NCI-H1105 treated with DMSO at 0.1 percent for 48 hours (cell line): ENCODE measurements at regions not wholly inside any gene's neighbourhood (a gene's known extent, or its start where the extent isn't known, plus 50 kb on each side); places are given as distances from the start of the nearest gene placed in this dataset.
"Not testable (repeated sequence)": the region's sequence is repeated elsewhere in the genome, so short reads cannot be mapped to it uniquely, and the experiment has no call there.

Source experiments
- DNase-seq: peaks from one replicate; lab custom pipeline; 2025; lab: John Stamatoyannopoulos, UW

DNA sequence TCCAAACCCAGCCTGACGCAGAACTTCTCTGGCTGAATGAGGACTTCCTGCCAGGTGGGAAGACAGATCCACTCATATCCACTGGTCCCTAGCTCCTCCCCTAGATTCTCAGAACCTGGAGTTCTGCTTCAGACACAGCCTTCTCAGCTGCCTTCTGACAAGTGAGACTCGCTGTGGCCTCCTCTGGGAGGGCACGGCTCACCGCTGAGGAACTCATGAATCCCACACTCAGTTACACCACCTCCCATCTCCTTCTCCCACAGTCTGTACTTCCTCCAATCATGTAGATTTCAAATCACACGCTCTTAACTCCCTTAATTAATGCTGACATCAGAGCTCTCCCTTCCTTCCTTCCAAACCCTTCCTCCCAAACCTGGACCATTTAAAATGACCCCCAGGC lies 86.4 kb upstream of the TMEM45B start:
- no peak for DNase-seq

DNA sequence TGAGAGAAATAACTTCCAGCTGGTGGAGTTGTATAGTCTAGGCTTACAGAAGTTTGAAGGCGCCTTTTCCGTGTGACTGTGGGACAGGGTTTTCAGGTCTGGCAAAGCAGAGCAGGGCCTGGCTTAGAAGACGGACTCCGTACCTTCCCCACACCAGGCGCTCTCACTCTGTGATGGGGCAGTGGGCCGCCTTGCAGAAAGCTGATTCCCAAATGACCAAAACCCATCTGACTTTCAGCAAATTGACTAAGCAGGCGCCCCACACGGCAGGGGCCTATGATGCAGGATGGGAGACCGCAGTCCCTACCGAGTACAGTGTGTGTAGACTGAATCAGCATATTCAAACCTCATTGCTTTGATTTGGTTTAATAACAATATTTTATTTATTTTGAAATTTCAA lies 85.8 kb upstream of the TMEM45B start:
- DNase-seq = no peak

DNA sequence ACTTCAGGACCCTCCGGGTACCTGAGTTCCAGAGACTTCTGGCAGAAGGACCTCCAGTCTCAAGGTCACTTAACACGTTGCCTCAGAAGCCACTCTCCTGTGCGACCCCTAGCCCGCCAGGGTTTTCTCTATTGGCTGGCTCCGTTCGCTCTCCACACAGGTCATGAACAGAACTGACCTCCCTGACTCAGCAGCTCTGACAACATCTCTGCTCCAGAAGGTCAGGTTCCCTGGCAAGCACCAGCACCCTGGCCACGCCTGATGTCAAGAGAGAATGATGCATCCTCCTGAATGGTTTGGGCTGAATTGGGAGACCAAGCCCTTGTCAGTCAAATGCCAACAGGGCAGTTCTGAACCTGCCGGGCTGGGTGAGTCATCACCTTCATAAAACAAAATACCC lies 84.3 kb upstream of the TMEM45B start:
- no peak for DNase-seq

DNA sequence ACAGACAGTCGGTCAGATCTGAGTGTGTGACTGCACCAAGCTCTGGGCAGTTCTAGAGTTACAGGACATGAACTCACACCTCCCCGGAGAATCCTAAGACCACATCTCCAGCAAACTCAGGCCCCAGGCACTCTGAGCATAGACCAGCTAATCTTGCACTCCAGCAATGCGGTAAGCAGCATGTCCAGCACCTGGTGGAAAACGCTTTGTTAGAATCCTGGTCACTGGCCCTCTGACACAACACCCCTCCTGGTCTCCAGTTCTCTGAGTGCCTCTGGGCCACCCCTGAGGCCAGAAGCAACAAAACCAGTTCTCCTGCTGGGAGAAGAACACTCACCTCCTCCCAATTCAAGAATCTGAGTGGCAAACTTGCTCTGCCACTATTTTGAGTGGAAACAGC lies 82.7 kb upstream of the TMEM45B start:
- DNase-seq = no peak

DNA sequence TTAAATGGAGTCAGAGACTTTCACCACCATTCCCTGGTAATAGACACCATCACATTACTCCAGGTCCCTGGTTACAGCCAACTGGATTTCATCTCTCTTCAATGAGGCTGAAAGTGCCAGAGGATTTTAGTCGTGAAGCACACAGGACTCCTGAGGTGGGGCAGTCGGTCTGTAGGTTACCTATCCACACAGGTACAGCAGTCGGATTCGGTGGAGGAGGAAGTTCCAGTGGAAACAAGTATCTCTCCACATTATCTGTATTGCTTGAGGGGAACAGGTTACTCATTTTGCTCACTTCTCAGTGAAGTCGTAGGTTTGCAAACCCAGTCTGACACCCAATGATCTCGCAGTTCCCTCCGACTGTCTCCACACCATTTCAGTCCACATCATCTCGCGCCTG lies 82.3 kb upstream of the TMEM45B start:
- no peak for DNase-seq

DNA sequence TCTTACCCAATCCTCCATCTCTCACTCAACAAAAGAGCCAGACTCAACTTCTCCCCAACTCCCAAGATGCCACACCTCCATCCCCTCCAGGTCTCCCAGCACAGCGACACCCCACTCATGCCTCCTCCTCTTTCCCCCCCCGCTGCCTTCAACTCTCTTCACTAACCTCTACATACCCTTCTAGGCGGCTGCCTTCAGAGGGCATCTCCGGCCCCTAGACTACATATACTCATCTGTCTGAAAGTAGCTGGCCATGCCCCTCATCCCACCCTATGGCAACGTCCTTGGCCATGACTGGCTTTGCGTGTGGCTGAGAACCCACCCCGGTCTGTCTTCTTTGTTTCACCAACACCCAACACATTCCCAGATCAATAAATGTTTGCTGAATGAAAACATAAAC lies 81.7 kb upstream of the TMEM45B start:
- DNase-seq = no peak

DNA sequence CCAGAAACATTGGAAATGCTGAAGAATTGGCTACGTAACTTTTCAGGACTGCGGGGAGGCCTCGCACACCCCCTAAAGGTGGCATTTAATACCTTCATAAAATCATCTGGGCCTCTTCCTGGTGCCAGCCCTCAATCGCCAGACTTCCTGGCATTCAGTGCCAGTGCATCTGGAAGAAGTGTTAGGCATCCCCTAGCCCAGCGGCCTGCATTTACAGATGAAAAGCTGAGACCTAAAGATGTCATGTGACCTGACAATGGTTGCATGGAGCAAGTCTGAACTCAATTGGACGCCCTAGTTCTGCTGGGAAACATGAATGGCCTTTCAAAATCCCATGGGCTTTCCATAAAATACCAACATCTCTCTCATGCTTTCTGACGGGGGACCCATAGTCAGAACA lies 81.0 kb upstream of the TMEM45B start:
- no peak for DNase-seq

DNA sequence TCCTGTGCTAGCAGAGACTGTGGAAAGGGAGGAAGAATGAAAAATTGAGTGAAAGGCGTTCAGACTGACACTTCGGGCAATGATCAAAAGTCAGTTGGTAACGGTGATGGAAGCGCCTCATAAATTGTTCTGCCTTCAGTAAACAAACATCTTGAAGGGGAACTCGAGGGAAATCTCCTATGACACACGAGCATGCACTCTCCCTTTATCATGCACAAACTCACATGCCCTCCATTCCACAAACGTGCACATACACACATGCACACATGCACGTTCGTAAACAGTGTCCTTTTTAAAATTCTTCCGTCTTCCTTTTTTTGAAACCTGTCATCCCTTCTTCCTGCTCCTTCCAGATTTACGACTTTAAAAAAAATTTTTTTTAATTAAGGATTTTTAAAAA lies 77.8 kb upstream of the TMEM45B start:
- no peak for DNase-seq

DNA sequence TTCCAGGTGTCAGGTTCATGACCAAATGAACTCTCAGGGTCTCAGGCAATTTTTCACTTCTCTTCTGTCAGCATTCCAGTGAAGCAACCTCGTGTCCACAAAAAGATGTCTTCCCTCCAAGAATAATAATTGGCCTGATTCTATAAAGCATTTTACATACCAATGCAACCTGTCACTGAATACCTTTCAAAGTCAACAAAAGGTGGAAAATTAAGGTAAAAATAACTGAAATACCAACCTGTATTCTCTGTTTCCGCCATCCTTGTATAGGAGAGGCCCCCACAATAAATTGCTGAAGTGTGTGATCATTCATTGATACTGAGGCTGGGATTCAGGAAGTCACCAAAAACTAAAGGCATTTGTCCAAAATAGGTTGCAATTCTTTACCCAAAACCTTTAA lies 77.4 kb upstream of the TMEM45B start:
- no peak for DNase-seq

DNA sequence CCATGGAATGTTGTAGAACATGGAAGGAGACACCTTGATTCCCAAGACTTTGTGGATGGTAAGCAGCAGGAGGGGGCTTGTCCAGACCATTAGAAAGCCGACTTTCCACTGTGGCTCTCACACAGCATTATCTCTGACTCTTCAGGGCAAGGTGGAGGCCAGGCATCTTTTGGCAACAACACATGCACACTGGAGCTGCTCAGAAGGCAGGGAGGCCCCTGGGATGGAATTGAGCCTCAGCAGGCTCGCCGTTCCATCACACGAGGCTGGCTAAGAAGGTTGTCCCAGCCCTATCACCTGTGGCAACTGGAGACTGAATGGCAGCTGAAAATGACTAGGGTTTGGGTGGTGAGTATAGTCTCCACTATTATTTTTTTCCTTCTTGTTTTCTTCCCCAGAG lies 76.3 kb upstream of the TMEM45B start:
- DNase-seq = no peak

DNA sequence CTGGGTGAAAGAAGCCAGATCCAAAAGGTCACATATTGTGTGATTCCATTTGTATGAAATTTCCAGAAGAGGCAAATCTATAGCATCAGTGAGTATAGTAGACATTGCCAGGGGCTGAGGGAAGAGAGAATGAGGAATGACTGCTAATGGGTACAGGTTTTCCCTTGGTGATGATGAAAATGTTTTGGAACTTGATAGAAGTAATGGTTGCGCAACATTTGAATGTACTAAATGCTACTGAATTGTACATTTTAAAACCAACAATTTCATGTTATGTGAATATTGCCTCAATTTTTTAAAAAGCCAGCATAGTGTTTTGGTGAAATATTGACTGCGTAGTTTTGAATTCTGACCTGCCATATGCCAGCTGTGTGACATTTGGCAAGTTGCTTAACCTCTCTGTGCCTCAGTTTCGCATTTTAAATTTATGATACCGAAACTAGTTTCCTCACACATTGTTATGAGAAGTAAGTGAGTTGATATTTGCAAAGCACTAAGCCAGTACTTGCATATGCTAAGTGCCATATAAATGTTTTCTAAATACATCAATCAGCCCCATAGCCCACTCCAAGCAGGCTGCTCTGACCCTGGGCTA lies 75.4 kb upstream of the TMEM45B start:
- DNase-seq = no peak

DNA sequence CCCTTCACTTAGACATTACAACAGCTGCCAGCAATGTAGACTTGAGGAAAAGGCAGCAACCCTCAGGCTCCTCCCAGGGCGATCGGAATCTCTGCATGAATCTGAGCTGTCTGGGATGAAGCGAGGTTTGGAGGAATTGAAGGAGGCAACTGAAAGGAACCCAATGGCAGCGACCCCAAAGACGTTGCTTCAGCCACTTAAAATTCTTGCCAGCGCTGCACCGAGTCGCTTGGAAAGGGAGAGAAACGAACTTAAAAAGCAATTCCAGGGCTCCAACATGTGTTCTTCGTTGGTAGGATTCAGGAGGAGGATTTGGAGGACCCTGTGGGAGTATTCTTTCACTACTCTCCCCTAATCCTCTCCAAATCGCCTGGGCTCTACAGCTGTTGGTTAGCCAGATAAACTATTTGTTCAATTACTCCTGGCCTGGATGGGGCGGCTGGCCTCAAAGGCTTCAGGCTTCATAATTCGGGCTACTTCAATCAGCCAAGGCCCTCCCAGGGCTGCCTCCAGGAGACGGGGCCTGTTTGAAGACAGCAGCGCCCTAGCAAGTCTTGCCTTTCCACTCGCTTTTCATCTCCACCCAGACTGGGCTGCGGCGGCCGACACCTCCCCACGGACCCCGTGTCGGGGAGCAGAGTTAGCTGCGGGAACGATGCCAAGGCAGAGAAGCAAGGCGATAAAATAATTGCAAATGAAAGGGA lies 72.4 kb upstream of the TMEM45B start:
- no peak for DNase-seq

DNA sequence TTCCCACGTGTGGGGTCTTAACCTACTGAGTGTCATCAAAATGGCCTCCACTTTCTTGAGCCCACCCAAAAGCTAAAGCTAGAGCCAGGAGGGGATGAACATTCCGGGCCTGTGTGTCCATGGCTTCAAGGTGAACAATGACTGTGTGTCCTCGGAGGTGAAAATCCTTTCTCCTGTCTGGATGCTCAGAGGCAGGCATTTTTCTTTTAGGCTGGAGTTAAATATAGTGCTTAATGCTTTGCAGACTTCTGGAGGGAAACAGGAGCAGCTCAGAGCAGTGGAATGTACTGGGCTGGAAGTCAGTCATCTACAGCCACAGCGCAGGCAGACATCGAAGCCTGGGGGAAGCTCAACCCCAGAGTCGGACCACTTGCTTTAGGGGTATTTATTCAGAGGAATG lies 68.6 kb upstream of the TMEM45B start:
- DNase-seq = no peak

DNA sequence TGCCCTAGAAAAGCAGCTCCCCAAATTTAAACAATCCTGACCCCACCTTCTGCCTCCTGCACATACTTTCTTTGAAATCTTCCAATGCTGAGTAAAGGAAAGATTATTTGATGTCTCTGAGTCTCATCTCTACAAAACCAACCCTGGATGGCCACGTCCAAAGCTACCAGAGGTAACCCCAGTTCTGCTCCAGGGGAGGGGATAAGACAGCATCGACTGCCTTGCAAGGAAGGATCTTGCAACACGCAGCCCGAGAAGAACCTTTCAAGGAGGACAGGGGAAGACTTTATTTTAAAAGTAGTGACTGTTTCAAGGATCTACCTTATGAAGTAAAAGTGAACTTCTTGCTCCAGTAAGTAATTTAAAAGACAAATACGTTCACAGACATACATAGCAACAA lies 66.5 kb upstream of the TMEM45B start:
- DNase-seq = no peak

DNA sequence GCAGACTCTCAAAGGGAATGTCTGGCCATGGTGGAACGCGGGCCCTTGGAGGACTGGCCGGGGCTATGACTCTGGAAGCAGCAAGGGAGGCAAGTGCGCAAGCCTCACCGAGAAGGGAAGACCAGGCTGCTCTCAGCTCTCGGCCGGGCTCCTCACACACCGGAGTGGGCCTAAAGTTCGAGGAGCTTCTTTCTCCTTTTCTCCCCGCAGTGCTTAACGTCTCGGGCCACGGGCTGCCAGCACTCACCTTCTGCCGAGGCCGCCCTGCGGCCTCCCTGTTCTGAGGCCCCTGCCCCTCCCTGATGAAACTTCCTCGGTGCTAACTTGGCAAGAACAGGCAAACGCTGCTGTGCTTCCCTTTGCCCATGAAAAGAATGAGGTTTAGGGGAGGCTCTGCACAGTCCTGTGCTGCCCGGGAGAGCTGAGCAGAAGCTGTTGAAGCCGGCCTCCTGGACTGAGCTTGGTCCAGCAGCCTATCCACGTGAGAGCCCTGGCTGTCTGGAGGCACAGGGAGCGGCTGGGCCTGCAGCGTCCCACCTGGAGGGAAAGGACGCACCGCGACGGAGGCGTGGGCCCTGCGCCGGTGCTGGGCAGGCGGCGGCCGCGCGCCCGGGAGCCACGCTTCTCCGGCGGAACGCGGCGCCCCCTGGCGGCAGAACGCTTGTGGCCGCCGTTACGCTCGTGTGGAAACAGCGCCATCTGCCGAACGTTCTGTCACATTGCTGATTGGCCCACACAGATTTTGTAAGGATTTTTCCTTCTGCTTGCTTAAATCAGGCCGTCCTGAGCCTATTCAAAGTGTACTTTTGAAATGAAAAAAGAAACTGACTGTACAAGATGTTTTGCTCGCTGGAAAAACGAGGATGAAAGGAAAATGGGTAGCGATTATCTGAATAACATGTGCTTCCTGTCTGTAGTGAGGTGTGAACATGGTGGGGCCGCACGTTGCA lies 65.0 kb upstream of the TMEM45B start:
- peak; percentile 84 for DNase-seq

DNA sequence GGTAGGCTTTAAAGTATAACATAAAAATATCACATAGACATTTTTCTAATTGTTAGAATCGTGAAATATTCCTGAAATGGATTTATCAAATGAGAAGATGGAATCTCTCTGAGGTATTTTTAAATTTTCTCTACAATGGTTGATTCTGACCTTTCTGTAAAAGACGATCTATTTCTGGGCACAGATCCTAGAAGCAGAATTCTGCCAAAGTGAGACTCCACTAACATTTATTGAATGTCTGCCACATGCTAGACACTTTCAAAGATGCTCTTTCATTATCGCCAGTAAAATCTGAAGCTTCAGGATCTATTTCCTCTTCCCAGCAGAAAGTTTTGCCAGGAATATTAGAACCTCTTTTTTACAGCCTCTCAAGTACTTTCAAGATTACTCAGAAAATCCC lies 64.1 kb upstream of the TMEM45B start:
- no peak for DNase-seq

DNA sequence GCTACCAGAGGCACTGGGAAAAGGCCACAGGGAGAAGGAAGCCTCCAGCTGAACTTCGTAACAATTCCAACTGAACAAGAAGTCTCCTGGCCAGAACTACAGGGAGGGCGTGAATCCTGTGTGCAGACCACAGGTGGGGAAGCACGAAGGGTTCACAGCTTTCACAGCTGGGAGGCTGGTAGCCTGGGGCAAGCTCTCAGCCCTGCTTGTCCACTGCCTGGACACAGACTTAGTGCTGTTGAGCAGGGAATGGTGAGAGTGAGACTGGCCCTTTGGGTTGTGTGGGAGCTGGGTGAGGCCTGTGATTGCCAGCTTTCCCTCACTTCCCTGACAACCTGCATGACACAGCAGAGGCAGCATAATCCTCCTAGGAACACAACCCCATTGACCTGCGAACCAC lies 52.1 kb upstream of the TMEM45B start:
- DNase-seq = not testable (repeated sequence)

DNA sequence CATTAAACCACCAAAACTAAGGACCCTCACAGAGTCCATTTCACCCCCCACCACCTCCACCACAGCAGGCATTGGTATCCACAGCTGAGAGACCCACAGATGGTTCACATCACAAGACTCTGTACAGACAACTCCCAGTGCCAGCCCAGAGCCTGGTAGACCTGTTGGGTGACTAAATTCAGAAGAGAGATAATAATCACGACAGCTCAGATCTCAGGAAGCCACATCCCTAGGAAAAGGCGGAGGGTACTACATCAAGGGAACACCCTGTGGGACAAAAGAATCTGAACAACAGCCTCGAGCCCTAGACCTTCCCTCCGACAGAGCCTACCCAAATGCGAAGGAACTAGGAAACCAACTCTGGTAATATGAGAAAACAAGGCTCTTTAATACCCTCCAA lies 51.4 kb upstream of the TMEM45B start:
- not testable (repeated sequence) for DNase-seq
